A673 (cell line): ENCODE measurements at regions not wholly inside any gene's neighbourhood (a gene's known extent, or its start where the extent isn't known, plus 50 kb on each side); places are given as distances from the start of the nearest gene placed in this dataset.

Source experiments
- EZH2 ChIP-seq: fragments of 200-600 bp; sonication (generic); IDR thresholded peaks from 2 replicates; pipeline ENCODE4 v1.6.1; 2017; ENCODE audit warnings: borderline replicate concordance, low read depth, mild to moderate bottlenecking, mixed read lengths, antibody characterized with exemption, low read length; ENCODE audit not compliant: poor library complexity, severe bottlenecking
- TF ChIP-seq, protein P1 (sequence below): fragments of 300-800, 200-600 bp; sonication (generic); conservative IDR thresholded peaks from 2 replicates; pipeline ENCODE4 v1.5.1; 2017; ENCODE audit warnings: low read depth, mild to moderate bottlenecking, antibody characterized with exemption, low read length, moderate library complexity, mixed read lengths

DNA sequence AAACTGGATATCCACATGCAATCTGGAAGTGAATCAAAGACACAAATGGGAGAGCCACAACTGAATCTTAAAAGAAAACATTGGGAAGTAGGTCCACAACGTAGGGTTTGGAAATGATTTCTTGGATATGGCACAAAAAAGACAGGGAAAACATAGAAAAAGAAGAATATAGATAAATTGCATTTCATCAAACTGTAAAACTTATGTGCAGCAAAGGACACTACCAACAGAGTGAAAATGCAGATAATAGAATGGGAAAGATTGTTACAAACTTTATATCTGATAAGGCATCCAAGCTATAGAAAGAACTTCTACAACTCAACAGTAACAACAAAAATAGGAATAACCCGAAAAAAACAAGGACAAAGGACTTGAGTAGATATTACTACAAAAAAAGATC, 89.6 kb downstream of the ZNF280B start:
- TF ChIP-seq, protein P1, sequence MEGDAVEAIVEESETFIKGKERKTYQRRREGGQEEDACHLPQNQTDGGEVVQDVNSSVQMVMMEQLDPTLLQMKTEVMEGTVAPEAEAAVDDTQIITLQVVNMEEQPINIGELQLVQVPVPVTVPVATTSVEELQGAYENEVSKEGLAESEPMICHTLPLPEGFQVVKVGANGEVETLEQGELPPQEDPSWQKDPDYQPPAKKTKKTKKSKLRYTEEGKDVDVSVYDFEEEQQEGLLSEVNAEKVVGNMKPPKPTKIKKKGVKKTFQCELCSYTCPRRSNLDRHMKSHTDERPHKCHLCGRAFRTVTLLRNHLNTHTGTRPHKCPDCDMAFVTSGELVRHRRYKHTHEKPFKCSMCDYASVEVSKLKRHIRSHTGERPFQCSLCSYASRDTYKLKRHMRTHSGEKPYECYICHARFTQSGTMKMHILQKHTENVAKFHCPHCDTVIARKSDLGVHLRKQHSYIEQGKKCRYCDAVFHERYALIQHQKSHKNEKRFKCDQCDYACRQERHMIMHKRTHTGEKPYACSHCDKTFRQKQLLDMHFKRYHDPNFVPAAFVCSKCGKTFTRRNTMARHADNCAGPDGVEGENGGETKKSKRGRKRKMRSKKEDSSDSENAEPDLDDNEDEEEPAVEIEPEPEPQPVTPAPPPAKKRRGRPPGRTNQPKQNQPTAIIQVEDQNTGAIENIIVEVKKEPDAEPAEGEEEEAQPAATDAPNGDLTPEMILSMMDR = no peak
- TF ChIP-seq EZH2 = no peak
